Loucy (cell line): ENCODE measurements at regions not wholly inside any gene's neighbourhood (a gene's known extent, or its start where the extent isn't known, plus 50 kb on each side); places are given as distances from the start of the nearest gene placed in this dataset.

Source experiments
- EZH2phosphoT487 ChIP-seq: fragments of 200-600 bp; IDR thresholded peaks from 2 replicates; pipeline ENCODE4 v1.6.1; 2018; ENCODE audit warnings: antibody characterized with exemption, mild to moderate bottlenecking, moderate library complexity, borderline replicate concordance
- TF ChIP-seq, protein P1 (sequence below): fragments of 200-600 bp; sonication (generic); conservative IDR thresholded peaks from 2 replicates; pipeline ENCODE4 v1.5.1; 2014; ENCODE audit warnings: mild to moderate bottlenecking, antibody characterized with exemption, low read length

DNA sequence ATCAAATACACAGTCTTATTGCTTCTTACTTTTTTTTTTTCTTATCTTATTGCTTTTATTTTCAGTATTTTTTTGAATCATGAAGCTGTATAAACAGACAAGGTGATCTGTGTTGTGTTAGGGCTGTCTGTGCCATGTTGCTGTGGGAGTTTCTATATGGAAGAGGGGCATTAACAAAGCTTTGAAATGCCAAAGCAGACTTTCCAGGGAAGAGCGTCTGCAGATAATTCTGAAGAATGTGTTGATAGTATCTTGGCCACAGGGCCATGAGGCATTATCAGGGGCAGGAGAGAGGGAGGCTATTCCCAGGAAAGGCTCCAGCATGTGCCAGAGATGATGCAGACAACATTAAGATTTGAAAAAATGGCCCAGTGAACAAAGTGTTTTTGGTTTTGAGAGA lies 354.5 kb downstream of the UTRN start:
- TF ChIP-seq, protein P1, sequence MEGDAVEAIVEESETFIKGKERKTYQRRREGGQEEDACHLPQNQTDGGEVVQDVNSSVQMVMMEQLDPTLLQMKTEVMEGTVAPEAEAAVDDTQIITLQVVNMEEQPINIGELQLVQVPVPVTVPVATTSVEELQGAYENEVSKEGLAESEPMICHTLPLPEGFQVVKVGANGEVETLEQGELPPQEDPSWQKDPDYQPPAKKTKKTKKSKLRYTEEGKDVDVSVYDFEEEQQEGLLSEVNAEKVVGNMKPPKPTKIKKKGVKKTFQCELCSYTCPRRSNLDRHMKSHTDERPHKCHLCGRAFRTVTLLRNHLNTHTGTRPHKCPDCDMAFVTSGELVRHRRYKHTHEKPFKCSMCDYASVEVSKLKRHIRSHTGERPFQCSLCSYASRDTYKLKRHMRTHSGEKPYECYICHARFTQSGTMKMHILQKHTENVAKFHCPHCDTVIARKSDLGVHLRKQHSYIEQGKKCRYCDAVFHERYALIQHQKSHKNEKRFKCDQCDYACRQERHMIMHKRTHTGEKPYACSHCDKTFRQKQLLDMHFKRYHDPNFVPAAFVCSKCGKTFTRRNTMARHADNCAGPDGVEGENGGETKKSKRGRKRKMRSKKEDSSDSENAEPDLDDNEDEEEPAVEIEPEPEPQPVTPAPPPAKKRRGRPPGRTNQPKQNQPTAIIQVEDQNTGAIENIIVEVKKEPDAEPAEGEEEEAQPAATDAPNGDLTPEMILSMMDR: no peak
- TF ChIP-seq EZH2phosphoT487: no peak
